OCI-LY3 (cell line): ENCODE measurements at regions not wholly inside any gene's neighbourhood (a gene's known extent, or its start where the extent isn't known, plus 50 kb on each side); places are given as distances from the start of the nearest gene placed in this dataset.

Source experiments
- H2AFZ ChIP-seq: fragments of 200-600, 300-600 bp; shearing (Covaris generic); 2 replicates; pipeline ENCODE4 v1.6.0; 2014; ENCODE audit warnings: antibody characterized with exemption, low read depth, low read length
- H3K27ac ChIP-seq: fragments of 200-600, 300-600 bp; sonication (generic); 2 replicates; pipeline ENCODE4 v1.5.1; 2014; ENCODE audit warnings: mild to moderate bottlenecking, low read length, moderate library complexity, mixed read lengths
- H3K27me3 ChIP-seq: fragments of 200-600, 300-600 bp; sonication (generic); 2 replicates; pipeline ENCODE4 v1.6.1; 2014; ENCODE audit warnings: low read depth, low read length, mixed read lengths
- H3K36me3 ChIP-seq: fragments of 200-600, 300-600 bp; sonication (generic); replicated peaks from 2 replicates; pipeline ENCODE3; 2014; ENCODE audit warnings: low read depth, low read length, mixed read lengths
- H3K4me1 ChIP-seq: fragments of 300-600, 200-600 bp; sonication (generic); 2 replicates; pipeline ENCODE4 v1.6.1; 2014; ENCODE audit warnings: low read length, mixed read lengths
- H3K4me2 ChIP-seq: fragments of 200-600, 300-600 bp; sonication (generic); 2 replicates; pipeline ENCODE4 v1.6.1; 2014; ENCODE audit warnings: low read length, mixed read lengths
- H3K4me3 ChIP-seq: fragments of 300-600, 200-600 bp; sonication (generic); 2 replicates; pipeline ENCODE4 v1.5.1; 2014; ENCODE audit warnings: antibody characterized with exemption, mild to moderate bottlenecking, low read length, moderate library complexity
- H3K79me2 ChIP-seq: fragments of 300-600, 200-600 bp; shearing (Covaris generic); 2 replicates; pipeline ENCODE4 v1.6.1; 2014; ENCODE audit warnings: mild to moderate bottlenecking, low read length, mixed read lengths
- H3K9ac ChIP-seq: fragments of 300-600, 200-600 bp; shearing (Covaris generic); 2 replicates; pipeline ENCODE4 v1.6.0; 2014; ENCODE audit warnings: mild to moderate bottlenecking, low read length, moderate library complexity
- H3K9me3 ChIP-seq: fragments of 200-600, 300-600 bp; shearing (Covaris generic); 2 replicates; pipeline ENCODE4 v1.6.1; 2014; ENCODE audit warnings: low read length, mixed read lengths; ENCODE audit not compliant: insufficient read depth
- H4K20me1 ChIP-seq: fragments of 200-600, 300-600 bp; sonication (generic); 2 replicates; pipeline ENCODE4 v1.6.1; 2016; ENCODE audit warnings: low read length, mixed read lengths; ENCODE audit not compliant: insufficient read depth
- EZH2phosphoT487 ChIP-seq: fragments of 200-600 bp; shearing (Covaris generic); IDR thresholded peaks from 2 replicates; pipeline ENCODE4 v1.6.1; 2018; ENCODE audit warnings: antibody characterized with exemption, mixed run types, low read depth
- TF ChIP-seq, protein P1 (sequence below): fragments of 200-600, 300-600 bp; sonication (generic); IDR thresholded peaks from 2 replicates; pipeline ENCODE4 v1.5.1; 2014; ENCODE audit warnings: antibody characterized with exemption, low read length, low read depth

- TF ChIP-seq EZH2phosphoT487: no peak
- TF ChIP-seq, protein P1, sequence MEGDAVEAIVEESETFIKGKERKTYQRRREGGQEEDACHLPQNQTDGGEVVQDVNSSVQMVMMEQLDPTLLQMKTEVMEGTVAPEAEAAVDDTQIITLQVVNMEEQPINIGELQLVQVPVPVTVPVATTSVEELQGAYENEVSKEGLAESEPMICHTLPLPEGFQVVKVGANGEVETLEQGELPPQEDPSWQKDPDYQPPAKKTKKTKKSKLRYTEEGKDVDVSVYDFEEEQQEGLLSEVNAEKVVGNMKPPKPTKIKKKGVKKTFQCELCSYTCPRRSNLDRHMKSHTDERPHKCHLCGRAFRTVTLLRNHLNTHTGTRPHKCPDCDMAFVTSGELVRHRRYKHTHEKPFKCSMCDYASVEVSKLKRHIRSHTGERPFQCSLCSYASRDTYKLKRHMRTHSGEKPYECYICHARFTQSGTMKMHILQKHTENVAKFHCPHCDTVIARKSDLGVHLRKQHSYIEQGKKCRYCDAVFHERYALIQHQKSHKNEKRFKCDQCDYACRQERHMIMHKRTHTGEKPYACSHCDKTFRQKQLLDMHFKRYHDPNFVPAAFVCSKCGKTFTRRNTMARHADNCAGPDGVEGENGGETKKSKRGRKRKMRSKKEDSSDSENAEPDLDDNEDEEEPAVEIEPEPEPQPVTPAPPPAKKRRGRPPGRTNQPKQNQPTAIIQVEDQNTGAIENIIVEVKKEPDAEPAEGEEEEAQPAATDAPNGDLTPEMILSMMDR: no peak
- H2AFZ ChIP-seq: no peak overlapping the region
- peaks cover 21% of the 10 kb centered on the region for H3K4me1 ChIP-seq
Measured at GRCh38 chr2:7620255-7620654, 703.0 kb downstream of the RNF144A start.

DNA sequence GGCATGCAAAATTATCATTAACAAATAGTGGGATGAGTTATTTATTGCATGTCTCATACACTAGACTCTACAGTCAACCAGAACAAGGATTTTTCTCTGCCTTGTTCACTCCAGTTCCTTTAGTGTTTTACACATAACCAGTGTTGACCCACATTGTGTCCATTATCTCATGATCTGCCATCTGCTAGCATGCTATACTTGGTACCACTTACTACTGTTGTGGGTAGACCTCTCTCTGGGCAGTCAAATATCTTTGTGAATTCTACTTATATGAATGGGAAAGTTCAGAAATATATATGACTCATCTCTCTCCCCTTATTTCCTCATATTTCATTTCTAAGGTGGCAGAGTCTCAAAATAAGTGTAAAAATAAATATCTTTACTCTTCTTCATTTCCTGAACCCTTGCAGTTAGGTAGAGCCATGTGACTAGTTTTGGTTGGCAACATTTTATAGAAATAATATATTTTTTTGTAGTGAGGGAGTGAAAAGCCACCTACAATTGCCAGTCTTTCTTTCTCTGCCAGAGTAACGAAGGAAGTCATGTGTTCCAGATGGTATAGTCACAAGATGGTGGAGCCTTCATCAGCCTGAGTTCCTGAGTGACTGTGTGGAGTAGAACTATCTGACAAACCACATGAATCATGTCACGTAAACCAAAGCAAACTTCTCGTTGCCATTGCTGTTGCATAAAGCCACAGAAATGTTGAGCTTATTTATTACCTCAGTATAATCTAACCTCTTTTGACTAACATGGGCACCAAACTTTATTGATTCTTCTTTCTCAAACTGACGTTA is 704.0 kb downstream of the RNF144A start:
- Histone ChIP-seq H3K9me3 (peaks cover 3% of the 10 kb centered on the region; the same call in 1 of the 2 replicates), H3K27ac (peak overlapping the region; percentile 11; the same call in 1 of the 2 replicates), H3K9ac (no peak overlapping the region), H4K20me1 (no peaks in the 10 kb centered on the region), H3K79me2 (no peaks in the 10 kb centered on the region), H3K4me2 (peak overlapping the region; percentile 26), H2AFZ (peak overlapping the region; percentile 66; the same call in 1 of the 2 replicates), H3K36me3 (peaks cover 6% of the 10 kb centered on the region), H3K4me1 (peaks cover 30% of the 10 kb centered on the region), H3K27me3 (peaks cover 3% of the 10 kb centered on the region; the same call in 1 of the 2 replicates), H3K4me3 (no peak overlapping the region)
- no peak for TF ChIP-seq EZH2phosphoT487
- TF ChIP-seq, protein P1: no peak

More at GRCh38 chr2:7620255-7620654, 703.0 kb downstream of the RNF144A start:
- peaks cover 6% of the 10 kb centered on the region for H3K36me3 ChIP-seq
- peaks cover 3% of the 10 kb centered on the region; the same call in 1 of the 2 replicates for H3K27me3 ChIP-seq
- H3K4me2 ChIP-seq: no peak overlapping the region
- no peaks in the 10 kb centered on the region for H4K20me1 ChIP-seq
- H3K9me3 ChIP-seq: peaks cover 3% of the 10 kb centered on the region; the same call in 1 of the 2 replicates
- no peak overlapping the region for H3K9ac ChIP-seq
- H3K4me3 ChIP-seq: no peak overlapping the region
- no peaks in the 10 kb centered on the region for H3K79me2 ChIP-seq
- no peak overlapping the region for H3K27ac ChIP-seq

- TF ChIP-seq, protein P1: no peak
- Histone ChIP-seq H2AFZ (peak overlapping the region; percentile 10; the same call in 1 of the 2 replicates), H3K4me1 (peaks cover 30% of the 10 kb centered on the region), H3K27ac (no peak overlapping the region), H3K36me3 (peaks cover 9% of the 10 kb centered on the region), H3K9me3 (peaks cover 3% of the 10 kb centered on the region; the same call in 1 of the 2 replicates), H3K4me2 (peak overlapping the region; percentile 50), H3K79me2 (no peaks in the 10 kb centered on the region), H4K20me1 (no peaks in the 10 kb centered on the region), H3K9ac (no peak overlapping the region), H3K4me3 (peak overlapping the region; percentile 9), H3K27me3 (no peaks in the 10 kb centered on the region)
Measured at GRCh38 chr2:7625392-7626138, 708.4 kb downstream of the RNF144A start.

DNA sequence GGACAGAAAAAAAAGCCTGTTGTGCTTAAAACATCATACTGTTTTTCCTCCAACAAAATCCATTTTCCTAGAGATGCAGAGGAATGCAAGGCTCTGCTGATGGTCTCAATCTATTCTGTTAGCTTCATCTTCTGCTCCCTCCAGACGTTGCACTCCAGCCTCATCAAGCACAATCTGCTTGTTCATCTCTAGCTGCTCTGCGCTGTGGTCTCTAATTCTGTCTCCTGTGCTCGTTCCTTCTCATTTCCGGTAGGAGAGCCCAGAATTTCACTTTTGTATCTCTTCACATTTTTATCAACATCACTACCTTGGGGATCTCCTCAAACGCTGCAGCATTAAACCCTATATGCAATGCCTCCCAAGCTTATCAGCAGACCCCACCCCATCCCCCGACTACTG is 708.9 kb downstream of the RNF144A start:
- H3K9ac ChIP-seq: no peak overlapping the region
- H3K9me3 ChIP-seq: peaks cover 3% of the 10 kb centered on the region; the same call in 1 of the 2 replicates
- no peaks in the 10 kb centered on the region for H3K27me3 ChIP-seq
- peaks cover 9% of the 10 kb centered on the region for H3K36me3 ChIP-seq
- H3K79me2 ChIP-seq: no peaks in the 10 kb centered on the region
- H3K27ac ChIP-seq: no peak overlapping the region
- 0 out of 2 replicates have a peak overlapping the region, but pooled peaks have one; percentile 8 for H3K4me3 ChIP-seq
- peak overlapping the region; percentile 50 for H3K4me2 ChIP-seq
- H2AFZ ChIP-seq: no peak overlapping the region
- no peak for TF ChIP-seq EZH2phosphoT487
- TF ChIP-seq, protein P1: no peak
- no peaks in the 10 kb centered on the region for H4K20me1 ChIP-seq
- H3K4me1 ChIP-seq: peaks cover 24% of the 10 kb centered on the region
